ENCODE measurements at regions not wholly inside any gene's neighbourhood (a gene's known extent, or its start where the extent isn't known, plus 50 kb on each side); places are given as distances from the start of the nearest gene placed in this dataset.

DNA sequence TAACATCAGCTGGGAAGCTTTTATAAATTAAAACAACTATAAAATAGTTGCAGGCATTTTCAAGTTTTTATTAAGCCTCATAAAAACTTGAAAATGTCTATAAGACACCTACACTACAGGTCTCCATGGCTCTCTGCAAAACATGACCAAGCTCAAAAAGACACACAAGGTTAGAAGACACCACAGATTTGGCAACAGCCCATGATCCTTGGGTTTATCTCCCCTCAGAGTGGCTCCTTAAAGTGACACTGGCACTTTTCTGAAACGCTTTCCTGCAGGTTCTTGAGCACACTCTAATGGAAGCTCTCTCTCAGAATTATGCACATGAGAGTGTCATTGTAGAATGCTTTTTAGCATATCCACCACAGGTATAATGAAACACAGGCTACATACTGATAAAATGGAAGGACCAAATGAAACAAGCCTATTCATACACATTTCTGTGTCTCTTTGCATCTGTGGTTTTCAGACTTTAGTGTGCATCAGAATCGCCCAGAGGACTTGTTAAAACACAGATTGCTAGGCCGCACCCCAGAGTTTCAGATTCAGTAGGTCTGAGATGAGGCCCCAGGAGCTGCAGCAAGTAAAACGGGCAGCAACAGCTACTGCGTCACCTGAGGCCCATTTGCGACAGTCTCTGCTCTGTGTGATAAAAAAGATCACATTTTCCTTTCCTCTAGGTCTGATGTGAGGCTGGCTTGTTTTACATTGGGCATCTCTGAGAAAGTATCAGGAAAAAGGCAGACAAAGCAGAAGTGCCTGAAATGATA lies 75.0 kb upstream of the WSB1 start:
- intact Hi-C loops (cut with DNase I), result no loop called here
- no peak overlapping the region for H3K4me3 ChIP-seq
- no peak for ATAC-seq

GRCh38 chr17:27222515-27222914 lies 71.4 kb upstream of the WSB1 start:
- H3K27ac ChIP-seq, result no peak overlapping the region
- no peak overlapping the region for H3K4me3 ChIP-seq
- no peak for DNase-seq
- ATAC-seq, result no peak
- intact Hi-C loops (cut with DNase I), result no loop called here
- TF ChIP-seq, protein P1, sequence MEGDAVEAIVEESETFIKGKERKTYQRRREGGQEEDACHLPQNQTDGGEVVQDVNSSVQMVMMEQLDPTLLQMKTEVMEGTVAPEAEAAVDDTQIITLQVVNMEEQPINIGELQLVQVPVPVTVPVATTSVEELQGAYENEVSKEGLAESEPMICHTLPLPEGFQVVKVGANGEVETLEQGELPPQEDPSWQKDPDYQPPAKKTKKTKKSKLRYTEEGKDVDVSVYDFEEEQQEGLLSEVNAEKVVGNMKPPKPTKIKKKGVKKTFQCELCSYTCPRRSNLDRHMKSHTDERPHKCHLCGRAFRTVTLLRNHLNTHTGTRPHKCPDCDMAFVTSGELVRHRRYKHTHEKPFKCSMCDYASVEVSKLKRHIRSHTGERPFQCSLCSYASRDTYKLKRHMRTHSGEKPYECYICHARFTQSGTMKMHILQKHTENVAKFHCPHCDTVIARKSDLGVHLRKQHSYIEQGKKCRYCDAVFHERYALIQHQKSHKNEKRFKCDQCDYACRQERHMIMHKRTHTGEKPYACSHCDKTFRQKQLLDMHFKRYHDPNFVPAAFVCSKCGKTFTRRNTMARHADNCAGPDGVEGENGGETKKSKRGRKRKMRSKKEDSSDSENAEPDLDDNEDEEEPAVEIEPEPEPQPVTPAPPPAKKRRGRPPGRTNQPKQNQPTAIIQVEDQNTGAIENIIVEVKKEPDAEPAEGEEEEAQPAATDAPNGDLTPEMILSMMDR (IDR thresholded peaks at IDR 0.05), result no peak
- H3K9me3 ChIP-seq, result no peaks in the 10 kb centered on the region
- no peaks in the 10 kb centered on the region for H3K36me3 ChIP-seq
- H3K27me3 ChIP-seq (ENCODE audit: low read depth), result no peaks in the 10 kb centered on the region
- no peaks in the 10 kb centered on the region for H3K4me1 ChIP-seq

More for the DNA sequence above, 75.0 kb upstream of the WSB1 start:
- TF ChIP-seq, protein P1 (IDR thresholded peaks at IDR 0.05), result no peak
- DNase-seq, result no peak
- Histone ChIP-seq H3K36me3 (no peaks in the 10 kb centered on the region), H3K27me3 (ENCODE audit: low read depth) (no peaks in the 10 kb centered on the region), H3K27ac (no peak overlapping the region), H3K9me3 (no peaks in the 10 kb centered on the region), H3K4me1 (no peaks in the 10 kb centered on the region)

- Histone ChIP-seq H3K27me3 (ENCODE audit: low read depth) (no peaks in the 10 kb centered on the region), H3K4me3 (no peak overlapping the region), H3K27ac (no peak overlapping the region), H3K4me1 (no peaks in the 10 kb centered on the region), H3K36me3 (no peaks in the 10 kb centered on the region), H3K9me3 (no peaks in the 10 kb centered on the region)
- no peak for ATAC-seq
- intact Hi-C loops (cut with DNase I), result no loop called here
- TF ChIP-seq, protein P1 (IDR thresholded peaks at IDR 0.05), result no peak
- DNase-seq, result no peak
Observed at GRCh38 chr17:27224526-27225315, 69.2 kb upstream of the WSB1 start.

DNA sequence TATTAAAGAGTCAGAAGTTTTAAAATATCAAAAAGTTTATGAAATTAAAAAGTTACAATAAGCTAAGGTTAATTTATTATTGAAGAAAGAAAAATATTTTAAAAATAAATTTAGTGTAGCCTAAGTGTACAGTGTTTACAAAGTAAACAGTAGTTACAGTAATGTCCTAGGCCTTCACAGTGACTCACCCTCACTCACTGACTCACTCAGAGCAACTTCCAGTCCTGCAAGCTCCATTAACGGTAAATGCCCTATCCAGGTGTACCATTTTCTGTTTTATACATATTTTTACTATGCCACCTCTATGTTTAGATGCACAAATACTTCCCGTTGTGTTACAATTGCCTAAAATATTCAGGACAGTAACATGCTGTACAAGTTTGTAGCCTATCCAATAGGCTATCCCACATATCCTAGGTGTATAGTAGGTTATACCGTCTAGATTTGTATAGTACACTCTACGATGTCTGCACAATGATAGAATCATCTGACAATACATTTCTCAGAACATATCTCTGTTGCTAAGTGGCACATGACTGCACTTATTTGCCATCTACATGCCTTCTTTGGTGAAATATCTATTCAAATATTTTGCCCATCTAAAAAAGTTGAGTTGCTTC lies 67.2 kb upstream of the WSB1 start:
- H3K36me3 ChIP-seq, result no peaks in the 10 kb centered on the region
- H3K4me1 ChIP-seq, result no peaks in the 10 kb centered on the region
- TF ChIP-seq, protein P1 (IDR thresholded peaks at IDR 0.05), result no peak
- intact Hi-C loops (cut with DNase I), result no loop called here
- no peak for DNase-seq
- H3K9me3 ChIP-seq, result no peaks in the 10 kb centered on the region
- no peak overlapping the region for H3K4me3 ChIP-seq
- peak; percentile 53 to 88 for ATAC-seq
- no peak overlapping the region for H3K27ac ChIP-seq
- no peaks in the 10 kb centered on the region for H3K27me3 ChIP-seq (ENCODE audit: low read depth)

- no peak overlapping the region for H3K4me3 ChIP-seq
- H3K4me1 ChIP-seq, result no peaks in the 10 kb centered on the region
- DNase-seq (no peak), ATAC-seq (no peak)
- TF ChIP-seq, protein P1 (IDR thresholded peaks at IDR 0.05), result no peak
- H3K27ac ChIP-seq, result no peak overlapping the region
- no peaks in the 10 kb centered on the region for H3K9me3 ChIP-seq
- H3K36me3 ChIP-seq, result no peaks in the 10 kb centered on the region
- H3K27me3 ChIP-seq (ENCODE audit: low read depth), result no peaks in the 10 kb centered on the region
- intact Hi-C loops (cut with DNase I), result loop anchor here (10.0 kb wide), 1 partner anchor 374 kb away; no protein-coding TSS in a partner anchor
Observed at GRCh38 chr17:27230996-27231395, 62.9 kb upstream of the WSB1 start.

All from lower lobe of right lung (tissue), 2 donors.